ENCODE measurements at regions not wholly inside any gene's neighbourhood (a gene's known extent, or its start where the extent isn't known, plus 50 kb on each side); places are given as distances from the start of the nearest gene placed in this dataset.

GRCh38 chr13:27007166-27007565, 164.4 kb downstream of the USP12 start:
- H3K9ac ChIP-seq (ENCODE audit: low read depth, low read length, poor library complexity): peak overlapping the region; percentile 30
- H3K14ac ChIP-seq (ENCODE audit: low read length): peak overlapping the region; percentile 31
- peak overlapping the region; percentile 12 for H3K23ac ChIP-seq (ENCODE audit: low read depth, low read length, poor library complexity)
- H3K79me1 ChIP-seq (ENCODE audit: low read depth, low read length): no peaks in the 10 kb centered on the region
- peak overlapping the region; percentile 60 for H2AFZ ChIP-seq (ENCODE audit: low read length)
- no peaks in the 10 kb centered on the region for H3K9me3 ChIP-seq (replicated peaks in 1 of 2; ENCODE audit: control insufficient read depth in 2 of 2, insufficient read depth in 1 of 2, low read depth in 1 of 2, low read length in 2 of 2)
- peak overlapping the region; percentile 17 for H2BK120ac ChIP-seq (ENCODE audit: low read depth, low read length)
- no peak overlapping the region for H2BK12ac ChIP-seq (ENCODE audit: low read length)
- H3K4ac ChIP-seq (ENCODE audit: low read length): no peak overlapping the region
- H4K8ac ChIP-seq (ENCODE audit: low read depth, low read length): no peak overlapping the region
- H3K4me2 ChIP-seq (ENCODE audit: insufficient read depth, low read length, poor library complexity, severe bottlenecking): peak overlapping the region; percentile 61
- peaks cover 4 to 10% of the 10 kb centered on the region in 2 donors for H3K4me1 ChIP-seq (ENCODE audit: control insufficient read depth in 2 of 2, insufficient read depth in 1 of 2, low read depth in 1 of 2, low read length in 2 of 2)
- H2AK5ac ChIP-seq (ENCODE audit: low read depth, low read length): no peak overlapping the region
- H2BK15ac ChIP-seq (ENCODE audit: low read length): no peak overlapping the region
- no peak for DNase-seq (ENCODE audit: low spot score)
- H3K27me3 ChIP-seq (ENCODE audit: control insufficient read depth in 3 of 3, insufficient read depth in 3 of 3, low read depth in 1 of 3, low read length in 3 of 3): peaks cover 0 to 59% (median 17%) of the 10 kb centered on the region in 3 experiments
- H2BK5ac ChIP-seq (ENCODE audit: low read length): no peak overlapping the region
- no CpG with 5 or more reads among the region's 12 CpGs for WGBS, 2 donors (ENCODE audit: extremely low coverage in 2 of 2, insufficient read length in 2 of 2, insufficient replicate concordance in 1 of 2)
- H3K18ac ChIP-seq (ENCODE audit: low read length): peak overlapping the region; percentile 28
- no peaks in the 10 kb centered on the region for H3K36me3 ChIP-seq (replicated peaks in 1 of 2; ENCODE audit: control insufficient read depth in 2 of 2, insufficient read depth in 2 of 2, low read length in 2 of 2)
- H3K27ac ChIP-seq (replicated peaks; ENCODE audit: low read length): no peak overlapping the region
- H3K4me3 ChIP-seq (ENCODE audit: low read length in 2 of 2): no peak overlapping the region
- H4K91ac ChIP-seq (ENCODE audit: low read depth, low read length, poor library complexity): no peak overlapping the region

- Histone ChIP-seq H2BK120ac (ENCODE audit: low read depth, low read length) (peak overlapping the region; percentile 17), H2BK5ac (ENCODE audit: low read length) (peak overlapping the region; percentile 57), H3K4me2 (ENCODE audit: insufficient read depth, low read length, poor library complexity, severe bottlenecking) (peak overlapping the region; percentile 61), H3K14ac (ENCODE audit: low read length) (peak overlapping the region; percentile 31), H2AFZ (ENCODE audit: low read length) (peak overlapping the region; percentile 60), H3K27ac (replicated peaks; ENCODE audit: low read length) (no peak overlapping the region), H2BK12ac (ENCODE audit: low read length) (no peak overlapping the region), H3K23ac (ENCODE audit: low read depth, low read length, poor library complexity) (peak overlapping the region; percentile 12), H4K8ac (ENCODE audit: low read depth, low read length) (no peak overlapping the region), H2BK15ac (ENCODE audit: low read length) (no peak overlapping the region), H2AK5ac (ENCODE audit: low read depth, low read length) (no peak overlapping the region), H3K36me3 (replicated peaks in 1 of 2; ENCODE audit: control insufficient read depth in 2 of 2, insufficient read depth in 2 of 2, low read length in 2 of 2) (no peaks in the 10 kb centered on the region), H3K9ac (ENCODE audit: low read depth, low read length, poor library complexity) (peak overlapping the region; percentile 30), H3K27me3 (ENCODE audit: control insufficient read depth in 3 of 3, insufficient read depth in 3 of 3, low read depth in 1 of 3, low read length in 3 of 3) (peaks cover 0 to 60% (median 17%) of the 10 kb centered on the region in 3 experiments), H3K18ac (ENCODE audit: low read length) (peak overlapping the region; percentile 52), H3K4ac (ENCODE audit: low read length) (no peak overlapping the region), H3K4me1 (ENCODE audit: control insufficient read depth in 2 of 2, insufficient read depth in 1 of 2, low read depth in 1 of 2, low read length in 2 of 2) (peaks cover 4 to 10% of the 10 kb centered on the region in 2 donors), H3K4me3 (ENCODE audit: low read length in 2 of 2) (peak overlapping the region in 1 of 2 donors; percentile 62), H3K9me3 (replicated peaks in 1 of 2; ENCODE audit: control insufficient read depth in 2 of 2, insufficient read depth in 1 of 2, low read depth in 1 of 2, low read length in 2 of 2) (no peaks in the 10 kb centered on the region), H4K91ac (ENCODE audit: low read depth, low read length, poor library complexity) (no peak overlapping the region), H3K79me1 (ENCODE audit: low read depth, low read length) (no peaks in the 10 kb centered on the region)
- no CpG with 5 or more reads among the region's 29 CpGs for WGBS, 2 donors (ENCODE audit: extremely low coverage in 2 of 2, insufficient read length in 2 of 2, insufficient replicate concordance in 1 of 2)
- no peak for DNase-seq (ENCODE audit: low spot score)
These were observed 165.0 kb downstream of the USP12 start for GRCh38 chr13:27006519-27007161.

- Histone ChIP-seq H4K8ac (ENCODE audit: low read depth, low read length) (no peak overlapping the region), H3K79me1 (ENCODE audit: low read depth, low read length) (no peaks in the 10 kb centered on the region), H3K27me3 (ENCODE audit: control insufficient read depth in 3 of 3, insufficient read depth in 3 of 3, low read depth in 1 of 3, low read length in 3 of 3) (peaks cover 0 to 59% (median 17%) of the 10 kb centered on the region in 3 experiments)
These were observed 165.6 kb downstream of the USP12 start for GRCh38 chr13:27005976-27006518.

GRCh38 chr13:27005556-27005955, 166.1 kb downstream of the USP12 start:
- no peak for DNase-seq (ENCODE audit: low spot score)
- Histone ChIP-seq H3K14ac (ENCODE audit: low read length) (peak overlapping the region; percentile 72), H2BK12ac (ENCODE audit: low read length) (peak overlapping the region; percentile 73), H3K23ac (ENCODE audit: low read depth, low read length, poor library complexity) (no peak overlapping the region), H2BK120ac (ENCODE audit: low read depth, low read length) (no peak overlapping the region), H3K4me3 (ENCODE audit: low read length in 2 of 2) (no peak overlapping the region), H3K4me2 (ENCODE audit: insufficient read depth, low read length, poor library complexity, severe bottlenecking) (no peak overlapping the region), H3K4me1 (ENCODE audit: control insufficient read depth in 2 of 2, insufficient read depth in 1 of 2, low read depth in 1 of 2, low read length in 2 of 2) (peaks cover 4 to 10% of the 10 kb centered on the region in 2 donors), H3K9ac (ENCODE audit: low read depth, low read length, poor library complexity) (no peak overlapping the region), H2AFZ (ENCODE audit: low read length) (no peak overlapping the region), H3K79me1 (ENCODE audit: low read depth, low read length) (no peaks in the 10 kb centered on the region), H3K4ac (ENCODE audit: low read length) (no peak overlapping the region), H3K36me3 (replicated peaks in 1 of 2; ENCODE audit: control insufficient read depth in 2 of 2, insufficient read depth in 2 of 2, low read length in 2 of 2) (no peaks in the 10 kb centered on the region), H4K8ac (ENCODE audit: low read depth, low read length) (no peak overlapping the region), H3K27ac (replicated peaks; ENCODE audit: low read length) (no peak overlapping the region), H2BK5ac (ENCODE audit: low read length) (peak overlapping the region; percentile 57), H2AK5ac (ENCODE audit: low read depth, low read length) (peak overlapping the region; percentile 50), H3K27me3 (ENCODE audit: control insufficient read depth in 3 of 3, insufficient read depth in 3 of 3, low read depth in 1 of 3, low read length in 3 of 3) (peaks cover 0 to 62% (median 17%) of the 10 kb centered on the region in 3 experiments), H3K18ac (ENCODE audit: low read length) (peak overlapping the region; percentile 84), H3K9me3 (replicated peaks in 1 of 2; ENCODE audit: control insufficient read depth in 2 of 2, insufficient read depth in 1 of 2, low read depth in 1 of 2, low read length in 2 of 2) (no peaks in the 10 kb centered on the region), H4K91ac (ENCODE audit: low read depth, low read length, poor library complexity) (no peak overlapping the region), H2BK15ac (ENCODE audit: low read length) (no peak overlapping the region)
- WGBS, 2 donors (ENCODE audit: extremely low coverage in 2 of 2, insufficient read length in 2 of 2, insufficient replicate concordance in 1 of 2): no CpG with 5 or more reads among the region's 9 CpGs

More at GRCh38 chr13:27005976-27006518, 165.6 kb downstream of the USP12 start:
- Histone ChIP-seq H3K23ac (ENCODE audit: low read depth, low read length, poor library complexity) (no peak overlapping the region), H3K4me2 (ENCODE audit: insufficient read depth, low read length, poor library complexity, severe bottlenecking) (no peak overlapping the region), H3K4me1 (ENCODE audit: control insufficient read depth in 2 of 2, insufficient read depth in 1 of 2, low read depth in 1 of 2, low read length in 2 of 2) (peaks cover 4 to 10% of the 10 kb centered on the region in 2 donors), H3K9me3 (replicated peaks in 1 of 2; ENCODE audit: control insufficient read depth in 2 of 2, insufficient read depth in 1 of 2, low read depth in 1 of 2, low read length in 2 of 2) (no peaks in the 10 kb centered on the region), H2BK15ac (ENCODE audit: low read length) (no peak overlapping the region), H3K9ac (ENCODE audit: low read depth, low read length, poor library complexity) (no peak overlapping the region), H2BK5ac (ENCODE audit: low read length) (peak overlapping the region; percentile 57), H4K91ac (ENCODE audit: low read depth, low read length, poor library complexity) (no peak overlapping the region), H2AFZ (ENCODE audit: low read length) (peak overlapping the region; percentile 60), H2BK12ac (ENCODE audit: low read length) (no peak overlapping the region), H2AK5ac (ENCODE audit: low read depth, low read length) (peak overlapping the region; percentile 50), H3K27ac (replicated peaks; ENCODE audit: low read length) (no peak overlapping the region), H3K36me3 (replicated peaks in 1 of 2; ENCODE audit: control insufficient read depth in 2 of 2, insufficient read depth in 2 of 2, low read length in 2 of 2) (no peaks in the 10 kb centered on the region), H3K18ac (ENCODE audit: low read length) (peak overlapping the region; percentile 67), H3K14ac (ENCODE audit: low read length) (peak overlapping the region; percentile 72), H3K4me3 (ENCODE audit: low read length in 2 of 2) (no peak overlapping the region), H2BK120ac (ENCODE audit: low read depth, low read length) (no peak overlapping the region), H3K4ac (ENCODE audit: low read length) (no peak overlapping the region)
- DNase-seq (ENCODE audit: low spot score): no peak
- WGBS, 2 donors (ENCODE audit: extremely low coverage in 2 of 2, insufficient read length in 2 of 2, insufficient replicate concordance in 1 of 2): no CpG with 5 or more reads among the region's 8 CpGs

Measured in neuronal stem cell (in vitro differentiated cells).